ENCODE measurements at regions not wholly inside any gene's neighbourhood (a gene's known extent, or its start where the extent isn't known, plus 50 kb on each side); places are given as distances from the start of the nearest gene placed in this dataset.
A peak's percentile ranks its signal among the peaks of the same experiment; 100 is the strongest.

DNA sequence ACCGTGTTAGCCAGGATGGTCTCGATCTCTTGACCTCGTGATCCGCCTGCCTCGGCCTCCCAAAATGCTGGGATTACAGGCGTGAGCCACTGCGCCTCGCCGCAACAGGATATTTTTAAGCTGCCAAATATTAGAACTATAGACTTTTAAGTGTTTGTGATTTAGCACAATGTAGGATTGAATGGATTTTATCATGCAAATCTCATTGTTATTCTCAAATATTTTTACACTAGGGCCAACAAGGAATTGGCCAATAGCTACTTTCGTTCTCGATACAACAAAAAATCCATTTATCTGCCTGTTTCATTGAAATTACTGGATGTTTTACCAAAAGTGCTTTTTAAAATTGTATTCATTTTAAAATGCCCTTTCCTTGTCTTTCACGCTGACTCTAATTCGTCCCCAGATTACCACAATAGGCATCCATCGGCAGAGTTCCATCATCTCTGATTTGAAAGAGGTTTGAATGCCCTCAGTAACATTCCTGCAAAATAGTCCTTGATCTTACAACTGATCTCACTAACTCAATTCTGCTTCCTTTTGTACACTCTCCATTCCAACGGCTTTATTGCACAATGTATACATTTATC is 99.6 kb upstream of the ROBO2 start:
- Histone ChIP-seq H3K27ac (no peak overlapping the region), H3K4me3 (no peak overlapping the region), H3K4me1 (replicated peaks in 1 of 2) (no peaks in the 10 kb centered on the region)
- WGBS, 10 experiments = 61 to 100% (median 84%) methylated on average over 1 to 15 of the region's 15 CpGs
- ATAC-seq (replicated peaks in 6 of 8) = no peak
- in situ Hi-C loops (cut with MboI; ENCODE audit: low pct_unique_long_range_greater_than_20kb in 2 of 9, low sequenced_read_pairs in 9 of 9, unreplicated experiment in 9 of 9) = no loop called here

DNA sequence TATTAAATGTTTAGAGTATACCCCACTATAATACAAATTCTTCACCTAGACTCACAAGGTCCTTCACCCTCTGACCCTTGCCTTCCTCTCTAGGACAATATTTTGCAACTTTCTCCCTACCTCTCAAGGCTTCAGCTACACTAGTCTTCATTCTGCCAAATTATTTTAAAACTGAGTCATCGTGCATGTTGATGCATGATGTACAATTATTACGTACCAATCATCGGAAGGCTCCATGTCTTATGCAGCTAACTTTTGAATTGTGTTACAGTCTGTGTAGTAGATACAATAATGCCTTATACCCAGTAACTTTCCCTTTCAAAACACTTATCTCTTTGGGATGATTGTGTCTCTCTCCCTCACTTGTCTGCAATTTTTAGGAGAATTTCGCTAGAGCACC is 98.5 kb upstream of the ROBO2 start:
- H3K27ac ChIP-seq = no peak overlapping the region
- ATAC-seq (replicated peaks in 6 of 8) = no peak
- in situ Hi-C loops (cut with MboI; ENCODE audit: low pct_unique_long_range_greater_than_20kb in 2 of 9, low sequenced_read_pairs in 9 of 9, unreplicated experiment in 9 of 9) = no loop called here
- H3K4me3 ChIP-seq = no peak overlapping the region
- no peaks in the 10 kb centered on the region for H3K4me1 ChIP-seq (replicated peaks in 1 of 2)
- 33 to 100% (median 92%) methylated on average over 1 to 4 of the region's 4 CpGs; no CpG with 5 or more reads in 1 of the 10 experiments for WGBS, 10 experiments

GRCh38 chr3:76942101-76942500 is 97.8 kb upstream of the ROBO2 start:
- in situ Hi-C loops (cut with MboI; ENCODE audit: low pct_unique_long_range_greater_than_20kb in 2 of 9, low sequenced_read_pairs in 9 of 9, unreplicated experiment in 9 of 9) = no loop called here
- no peak overlapping the region for H3K27ac ChIP-seq
- no peak for ATAC-seq (replicated peaks in 6 of 8)
- no peaks in the 10 kb centered on the region for H3K4me1 ChIP-seq (replicated peaks in 1 of 2)
- H3K4me3 ChIP-seq = no peak overlapping the region
- WGBS, 10 experiments = 7 to 80% (median 41%) methylated on average over 1 to 2 of the region's 2 CpGs; no CpG with 5 or more reads in 2 of the 10 experiments

DNA sequence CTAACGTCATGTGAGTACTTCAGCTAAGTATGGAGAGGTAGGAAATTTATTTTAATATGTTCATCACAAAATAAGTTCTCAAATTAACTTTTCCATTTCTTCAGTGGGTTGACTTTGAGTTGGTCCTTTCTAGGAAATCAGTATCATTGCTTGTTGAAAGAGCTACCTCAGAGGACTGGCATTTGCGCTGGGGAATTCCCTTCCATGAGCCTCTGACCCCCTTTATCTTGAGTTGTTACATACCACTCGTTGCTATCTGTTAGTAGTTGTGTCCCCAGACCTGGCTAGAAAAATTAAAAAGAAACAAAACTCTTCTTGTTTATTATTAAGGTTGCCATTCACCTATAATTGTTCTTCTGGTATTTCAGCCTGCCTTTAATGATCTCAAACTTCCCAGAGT is 96.8 kb upstream of the ROBO2 start:
- no peaks in the 10 kb centered on the region for H3K4me1 ChIP-seq (replicated peaks in 1 of 2)
- no peak overlapping the region for H3K4me3 ChIP-seq
- no peak overlapping the region for H3K27ac ChIP-seq
- in situ Hi-C loops (cut with MboI; ENCODE audit: low pct_unique_long_range_greater_than_20kb in 2 of 9, low sequenced_read_pairs in 9 of 9, unreplicated experiment in 9 of 9) = no loop called here
- 0 to 100% (median 64%) methylated on average over 1 to 3 of the region's 3 CpGs for WGBS, 10 experiments
- no peak for ATAC-seq (replicated peaks in 6 of 8)

GRCh38 chr3:76943671-76944070 is 96.2 kb upstream of the ROBO2 start:
- H3K4me3 ChIP-seq = no peak overlapping the region
- 42 to 90% (median 78%) methylated on average over 1 to 3 of the region's 3 CpGs for WGBS, 10 experiments
- no peak overlapping the region for H3K27ac ChIP-seq
- in situ Hi-C loops (cut with MboI; ENCODE audit: low pct_unique_long_range_greater_than_20kb in 2 of 9, low sequenced_read_pairs in 9 of 9, unreplicated experiment in 9 of 9) = no loop called here
- ATAC-seq (replicated peaks in 6 of 8) = no peak
- H3K4me1 ChIP-seq (replicated peaks in 1 of 2) = no peaks in the 10 kb centered on the region

GRCh38 chr3:76949033-76949432 is 90.9 kb upstream of the ROBO2 start:
- in situ Hi-C loops (cut with MboI; ENCODE audit: low pct_unique_long_range_greater_than_20kb in 2 of 9, low sequenced_read_pairs in 9 of 9, unreplicated experiment in 9 of 9) = no loop called here
- no peak for ATAC-seq (replicated peaks in 6 of 8)
- 65 to 100% (median 92%) methylated on average over 1 to 2 of the region's 3 CpGs; no CpG with 5 or more reads in 1 of the 10 experiments for WGBS, 10 experiments
- Histone ChIP-seq H3K4me1 (replicated peaks in 1 of 2) (no peaks in the 10 kb centered on the region), H3K27ac (no peak overlapping the region), H3K4me3 (no peak overlapping the region)

GRCh38 chr3:76949462-76949861 is 90.4 kb upstream of the ROBO2 start:
- Histone ChIP-seq H3K4me1 (replicated peaks in 1 of 2) (no peaks in the 10 kb centered on the region), H3K27ac (no peak overlapping the region), H3K4me3 (no peak overlapping the region)
- ATAC-seq (replicated peaks in 6 of 8) = no peak
- in situ Hi-C loops (cut with MboI; ENCODE audit: low pct_unique_long_range_greater_than_20kb in 2 of 9, low sequenced_read_pairs in 9 of 9, unreplicated experiment in 9 of 9) = no loop called here
- 62 to 95% (median 83%) methylated on average over 1 to 9 of the region's 9 CpGs; no CpG with 5 or more reads in 2 of the 10 experiments for WGBS, 10 experiments

GRCh38 chr3:76950590-76950989 is 89.3 kb upstream of the ROBO2 start:
- no peak overlapping the region for H3K27ac ChIP-seq
- in situ Hi-C loops (cut with MboI; ENCODE audit: low pct_unique_long_range_greater_than_20kb in 2 of 9, low sequenced_read_pairs in 9 of 9, unreplicated experiment in 9 of 9) = no loop called here
- no peak overlapping the region for H3K4me3 ChIP-seq
- ATAC-seq (replicated peaks in 6 of 8) = no peak
- 6 to 100% (median 90%) methylated on average over 1 to 3 of the region's 3 CpGs; no CpG with 5 or more reads in 4 of the 10 experiments for whole genome bisulfite sequencing, 10 experiments
- no peaks in the 10 kb centered on the region for H3K4me1 ChIP-seq (replicated peaks in 1 of 2)

GRCh38 chr3:76954412-76954811 is 85.5 kb upstream of the ROBO2 start:
- H3K4me3 ChIP-seq = no peak overlapping the region
- ATAC-seq (replicated peaks in 6 of 8) = no peak
- H3K27ac ChIP-seq = no peak overlapping the region
- in situ Hi-C loops (cut with MboI; ENCODE audit: low pct_unique_long_range_greater_than_20kb in 2 of 9, low sequenced_read_pairs in 9 of 9, unreplicated experiment in 9 of 9) = no loop called here
- WGBS, 10 experiments = 75 to 100% (median 87%) methylated on average over 1 of the region's 1 CpG
- peaks cover 0 to 9% of the 10 kb centered on the region in 2 donors for H3K4me1 ChIP-seq (replicated peaks in 1 of 2)

GRCh38 chr3:76958274-76958673 is 81.6 kb upstream of the ROBO2 start:
- Histone ChIP-seq H3K4me1 (replicated peaks in 1 of 2) (peaks cover 0 to 9% of the 10 kb centered on the region in 2 donors), H3K4me3 (no peak overlapping the region), H3K27ac (no peak overlapping the region)
- in situ Hi-C loops (cut with MboI; ENCODE audit: low pct_unique_long_range_greater_than_20kb in 2 of 9, low sequenced_read_pairs in 9 of 9, unreplicated experiment in 9 of 9) = no loop called here
- ATAC-seq (replicated peaks in 6 of 8) = peak in 3 of 8 experiments; percentile 16 to 79 (median 25)

GRCh38 chr3:76958861-76959260 is 81.0 kb upstream of the ROBO2 start:
- H3K4me3 ChIP-seq = no peak overlapping the region
- ATAC-seq (replicated peaks in 6 of 8) = peak in 1 of 8 experiments; percentile 26
- H3K27ac ChIP-seq = no peak overlapping the region
- WGBS, 10 experiments = 0 to 100% (median 89%) methylated on average over 1 of the region's 1 CpG; no CpG with 5 or more reads in 2 of the 10 experiments
- in situ Hi-C loops (cut with MboI; ENCODE audit: low pct_unique_long_range_greater_than_20kb in 2 of 9, low sequenced_read_pairs in 9 of 9, unreplicated experiment in 9 of 9) = no loop called here
- peaks cover 0 to 9% of the 10 kb centered on the region in 2 donors for H3K4me1 ChIP-seq (replicated peaks in 1 of 2)

DNA sequence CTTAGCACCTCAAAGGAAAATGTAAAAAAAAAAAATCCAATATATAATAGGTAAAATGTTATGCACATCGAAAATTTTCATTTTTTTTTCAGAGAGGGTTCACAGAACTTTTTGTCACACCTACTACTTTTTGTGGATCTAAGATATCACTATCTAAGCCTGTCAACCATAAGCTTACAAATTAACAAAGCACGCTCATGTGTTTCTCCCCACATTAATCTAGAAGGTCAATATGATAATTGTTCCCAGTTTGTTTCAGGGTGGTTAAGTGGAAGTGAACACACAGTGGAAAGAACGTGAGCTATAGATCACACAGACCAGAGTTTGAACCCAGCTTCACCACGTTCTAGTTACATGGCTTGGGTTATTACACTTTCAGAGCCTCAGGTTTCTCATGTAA is 78.6 kb upstream of the ROBO2 start:
- in situ Hi-C loops (cut with MboI; ENCODE audit: low pct_unique_long_range_greater_than_20kb in 2 of 9, low sequenced_read_pairs in 9 of 9, unreplicated experiment in 9 of 9) = no loop called here

GRCh38 chr3:76965122-76965725 is 74.7 kb upstream of the ROBO2 start:
- ATAC-seq (replicated peaks in 6 of 8) = no peak
- in situ Hi-C loops (cut with MboI; ENCODE audit: low pct_unique_long_range_greater_than_20kb in 2 of 9, low sequenced_read_pairs in 9 of 9, unreplicated experiment in 9 of 9) = no loop called here
- Histone ChIP-seq H3K4me3 (no peak overlapping the region), H3K27ac (no peak overlapping the region), H3K4me1 (replicated peaks in 1 of 2) (peaks cover 6 to 8% of the 10 kb centered on the region in 2 donors)
- 32 to 100% (median 94%) methylated on average over 1 to 4 of the region's 4 CpGs; no CpG with 5 or more reads in 1 of the 10 experiments for WGBS, 10 experiments

More for the DNA sequence above, 78.6 kb upstream of the ROBO2 start:
- peaks cover 0 to 9% of the 10 kb centered on the region in 2 donors for H3K4me1 ChIP-seq (replicated peaks in 1 of 2)
- no peak overlapping the region for H3K27ac ChIP-seq
- ATAC-seq (replicated peaks in 6 of 8) = no peak
- 18 to 100% (median 82%) methylated on average over 2 to 4 of the region's 4 CpGs for WGBS, 10 experiments
- H3K4me3 ChIP-seq = no peak overlapping the region

GRCh38 chr3:76969471-76969870 is 70.4 kb upstream of the ROBO2 start:
- in situ Hi-C loops (cut with MboI; ENCODE audit: low pct_unique_long_range_greater_than_20kb in 2 of 9, low sequenced_read_pairs in 9 of 9, unreplicated experiment in 9 of 9) = no loop called here
- no peak for ATAC-seq (replicated peaks in 6 of 8)
- 25 to 80% (median 60%) methylated on average over 1 to 2 of the region's 2 CpGs; no CpG with 5 or more reads in 1 of the 10 experiments for WGBS, 10 experiments

More at GRCh38 chr3:76969471-76969870, 70.4 kb upstream of the ROBO2 start:
- Histone ChIP-seq H3K4me3 (no peak overlapping the region), H3K27ac (no peak overlapping the region), H3K4me1 (replicated peaks in 1 of 2) (peaks cover 6 to 8% of the 10 kb centered on the region in 2 donors)
